HG02798 (cell line): ENCODE measurements at regions not wholly inside any gene's neighbourhood (a gene's known extent, or its start where the extent isn't known, plus 50 kb on each side); places are given as distances from the start of the nearest gene placed in this dataset.

Source experiments
- ATAC-seq: cut with Tn5 transposase; IDR thresholded peaks from one replicate; pipeline ENCODE4 v1.9.1; 2021; ENCODE audit warnings: mild to moderate bottlenecking; ENCODE audit not compliant: unreplicated experiment, poor library complexity

DNA sequence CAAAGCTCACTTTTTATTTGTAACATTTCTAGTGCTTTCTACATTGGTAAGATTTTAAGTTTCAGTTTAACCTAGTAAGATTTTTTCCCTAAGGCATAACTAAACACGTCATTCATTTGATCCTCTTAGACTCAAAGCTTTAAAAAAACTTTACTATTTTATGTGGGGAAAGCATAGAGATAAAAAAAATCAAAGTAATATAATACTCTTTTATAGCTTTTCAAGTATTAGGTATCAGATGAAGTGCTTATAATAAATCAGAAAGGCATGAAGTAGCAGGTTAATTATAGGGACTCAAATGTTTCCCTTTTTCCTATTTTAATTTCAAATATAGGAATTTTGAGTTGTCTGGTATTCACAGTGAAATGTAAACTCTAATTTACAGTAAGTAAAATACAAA, 68.0 kb upstream of the POU5F2 start:
- ATAC-seq, result no peak

DNA sequence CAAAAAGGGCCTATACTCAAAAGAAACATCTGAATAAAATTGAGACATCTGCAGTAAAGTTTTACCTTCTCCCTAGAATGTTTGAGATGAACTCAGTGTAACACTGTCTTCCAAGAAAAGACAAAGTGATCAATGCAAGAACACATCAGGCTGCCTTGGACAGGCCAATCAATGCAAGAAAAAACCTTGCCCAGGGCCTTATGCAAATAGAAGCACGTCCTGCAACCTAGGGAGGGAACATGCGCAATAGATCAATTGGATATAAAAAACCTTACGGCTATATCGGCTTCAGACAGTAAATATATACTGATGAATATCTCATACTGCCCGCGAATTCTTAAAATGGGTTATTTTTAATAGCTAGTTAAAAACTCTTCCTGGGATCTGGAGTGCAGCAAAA, 66.4 kb upstream of the POU5F2 start:
- ATAC-seq, result no peak

DNA sequence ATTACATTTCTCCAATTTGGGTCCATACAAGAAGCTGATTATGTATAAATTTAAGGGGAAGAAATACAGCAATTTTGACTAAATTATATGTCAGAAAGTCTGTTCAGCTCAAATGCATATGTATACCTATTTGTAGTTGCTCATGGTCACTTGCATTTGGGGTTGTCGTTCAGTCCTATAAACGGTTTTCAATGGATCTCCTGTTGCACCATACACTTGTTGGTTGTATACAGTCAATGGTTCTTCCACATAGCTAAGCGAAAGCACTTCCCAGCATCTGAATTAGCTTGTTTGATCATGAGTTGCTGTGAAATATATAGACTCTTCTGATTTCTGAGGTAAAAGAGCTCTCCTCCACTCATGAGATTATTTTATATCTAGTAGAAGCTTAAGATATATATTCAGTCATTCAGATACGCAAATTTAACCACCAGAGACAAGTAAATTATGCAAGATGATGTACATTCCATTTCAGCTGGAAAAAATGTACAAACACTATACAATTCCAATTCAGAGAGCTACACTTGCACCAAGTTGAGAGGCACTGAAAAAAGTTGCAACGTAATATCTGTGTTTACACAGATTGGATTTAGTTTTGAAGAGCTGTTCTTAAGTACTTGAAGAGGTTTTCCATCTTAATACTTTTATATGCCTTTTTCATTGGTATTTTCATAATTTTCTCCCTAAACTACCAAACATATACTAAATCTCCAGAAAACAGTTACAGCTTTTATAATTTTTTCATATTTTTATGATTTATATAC, 64.4 kb upstream of the POU5F2 start:
- no peak for ATAC-seq

DNA sequence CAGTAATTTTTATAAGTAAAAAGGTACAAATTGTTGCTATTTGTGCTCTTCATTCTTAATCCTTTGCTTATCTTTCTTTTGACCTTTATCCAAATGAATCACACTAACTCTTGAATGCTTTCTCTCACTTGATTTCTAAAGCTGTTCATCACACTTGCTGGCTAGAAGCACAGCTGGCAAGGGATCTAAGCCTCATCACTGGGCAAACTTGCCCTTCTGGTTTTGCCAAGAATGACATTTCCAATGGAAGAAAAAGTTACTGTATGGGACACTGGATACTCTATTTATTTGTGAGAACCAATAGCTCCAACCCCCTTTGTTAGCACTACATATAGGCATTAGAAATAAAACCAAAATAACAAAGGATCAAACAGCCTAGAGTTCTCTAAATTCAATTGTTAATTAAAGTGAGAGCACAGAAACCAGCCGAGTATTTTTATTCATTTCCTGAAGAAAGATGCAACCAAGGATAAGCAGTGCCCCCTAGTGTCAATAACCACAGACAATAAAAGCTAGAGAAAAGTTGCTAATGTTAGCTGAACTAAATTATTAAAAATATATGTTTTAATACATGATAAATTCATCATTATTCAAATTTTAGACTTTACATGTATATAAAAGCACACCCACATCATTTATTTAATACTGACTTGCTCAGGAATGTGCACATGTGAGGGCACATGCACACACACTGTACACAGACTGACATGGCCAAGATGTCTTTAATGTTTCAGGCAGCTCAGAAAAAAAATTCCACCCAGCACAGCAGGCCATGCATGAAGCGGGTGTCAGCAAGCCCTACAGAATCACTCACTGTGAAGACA, 59.8 kb upstream of the POU5F2 start:
- ATAC-seq, result peak; percentile 64

DNA sequence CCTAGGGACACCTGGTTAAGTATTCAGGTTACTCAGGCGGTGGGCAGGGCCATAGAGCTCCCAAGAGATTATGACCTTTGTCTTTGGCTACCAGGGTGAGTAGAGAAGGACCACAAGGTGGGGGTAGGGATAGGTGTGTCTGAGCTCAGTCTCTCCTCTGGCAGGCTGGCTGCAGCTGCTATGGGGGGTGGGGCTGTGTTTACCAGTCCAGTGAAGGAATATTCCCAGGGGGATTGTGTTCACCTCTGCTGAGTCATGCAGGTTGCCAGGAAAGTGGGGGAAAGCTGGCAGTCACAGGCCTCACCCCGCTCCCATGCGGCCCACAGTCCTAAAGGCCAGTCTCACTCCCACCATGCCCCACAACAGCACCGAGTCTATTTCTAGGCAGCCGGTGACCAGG, 53.6 kb upstream of the POU5F2 start:
- ATAC-seq, result no peak

DNA sequence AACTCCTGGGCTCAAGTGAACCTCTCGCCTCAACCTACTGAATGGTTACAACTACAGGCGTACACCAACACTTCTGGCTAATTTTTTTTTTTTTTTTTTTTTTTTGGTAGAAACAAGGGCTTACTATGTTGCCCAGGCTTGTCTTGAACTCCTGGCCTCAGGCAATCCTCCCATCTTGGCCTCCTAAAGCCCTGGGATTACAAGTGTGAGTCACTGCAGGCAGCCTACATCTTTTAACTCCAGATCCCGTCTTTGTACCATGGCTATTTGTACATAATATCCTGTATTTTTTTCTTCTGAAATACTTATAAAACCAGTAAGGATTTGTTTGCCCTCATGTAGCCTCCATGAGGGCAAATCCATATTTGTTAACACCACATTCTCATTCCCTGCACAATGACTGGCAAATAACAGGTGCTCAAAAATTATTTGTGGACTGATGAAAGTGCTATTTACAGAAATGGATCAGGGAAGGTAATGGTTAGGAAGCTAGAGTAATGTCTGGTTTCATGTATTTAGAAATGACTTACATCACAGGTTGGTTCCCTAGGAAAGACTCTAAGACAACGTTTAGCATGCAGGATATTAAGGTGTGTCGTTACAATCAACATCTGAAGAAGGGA, 51.9 kb upstream of the POU5F2 start:
- ATAC-seq, result no peak

DNA sequence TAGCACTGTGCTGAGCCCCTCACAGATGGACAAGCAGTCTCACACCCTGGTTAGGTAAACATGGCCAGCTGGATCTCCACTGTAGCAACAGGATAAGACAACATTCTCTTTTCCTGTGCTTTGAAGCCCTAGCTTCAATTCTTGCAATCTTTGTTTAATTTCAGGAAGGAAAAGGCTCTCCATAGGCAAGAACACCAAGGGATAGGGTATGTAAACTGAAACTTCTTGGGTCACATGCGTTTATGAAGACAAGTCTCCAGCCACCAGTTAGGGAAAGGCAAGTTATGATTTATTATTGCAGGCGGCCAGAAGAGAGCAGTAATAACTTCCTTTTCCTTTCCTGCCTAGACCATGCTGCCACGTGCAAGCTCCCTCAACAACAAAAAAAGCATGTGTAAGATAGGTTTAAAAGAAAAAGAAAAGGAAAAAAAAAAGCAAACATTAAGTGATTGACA, 50.1 kb upstream of the POU5F2 start:
- ATAC-seq, result no peak
